Liver (tissue), 8 donors: ENCODE measurements at regions not wholly inside any gene's neighbourhood (a gene's known extent, or its start where the extent isn't known, plus 50 kb on each side); places are given as distances from the start of the nearest gene placed in this dataset.

Source experiments
- DNase-seq: peaks from one replicate; pipeline ENCODE4 v3.0.0-alpha.2; 2017; ENCODE audit warnings: low spot score
- H3K27ac ChIP-seq, 2 donors: one replicate each; pipeline ENCODE4 v1.7.0; 2013; ENCODE audit warnings: inconsistent platforms in 2 of 2, low read length in 2 of 2, control low read depth in 1 of 2, low read depth in 1 of 2, mild to moderate bottlenecking in 1 of 2
- H3K27me3 ChIP-seq, 4 donors: one replicate each; pipeline versions ENCODE4 v1.6.1 to v1.7.0; 2013; ENCODE audit warnings: low read length in 3 of 4, inconsistent platforms in 1 of 4, mild to moderate bottlenecking in 1 of 4, moderate library complexity in 1 of 4; ENCODE audit not compliant: control insufficient read depth in 4 of 4, insufficient read depth in 4 of 4
- H3K36me3 ChIP-seq, 4 donors: one replicate each; pipeline versions ENCODE4 v1.6.1 to v1.7.0; 2013; ENCODE audit warnings: low read length in 3 of 4, mild to moderate bottlenecking in 3 of 4, low read depth in 1 of 4, moderate library complexity in 1 of 4; ENCODE audit not compliant: control insufficient read depth in 4 of 4, insufficient read depth in 3 of 4
- H3K4me1 ChIP-seq, 4 donors: one replicate each; pipeline versions ENCODE4 v1.6.1 to v1.7.0; 2013; ENCODE audit warnings: low read length in 3 of 4, mild to moderate bottlenecking in 3 of 4, moderate library complexity in 1 of 4; ENCODE audit not compliant: control insufficient read depth in 4 of 4, insufficient read depth in 4 of 4
- H3K4me3 ChIP-seq, 3 donors: one replicate each; pipeline versions ENCODE4 v1.6.1 to v1.7.0; 2013; ENCODE audit warnings: low read length in 3 of 3, control low read depth in 1 of 3, low read depth in 1 of 3, mild to moderate bottlenecking in 1 of 3
- H3K9ac ChIP-seq, 2 donors: one replicate each; pipeline ENCODE4 v1.7.0; 2013; ENCODE audit warnings: low read length in 2 of 2, mild to moderate bottlenecking in 2 of 2, moderate library complexity in 2 of 2, control low read depth in 1 of 2, low read depth in 1 of 2
- H3K9me3 ChIP-seq, 4 donors: one replicate each; pipeline versions ENCODE4 v1.6.1 to v1.7.0; 2013; ENCODE audit warnings: low read length in 3 of 4; ENCODE audit not compliant: control insufficient read depth in 4 of 4
- EGR1 ChIP-seq, 2 donors: IDR thresholded peaks; 2 replicates each; pipeline ENCODE4 v1.6.1; 2016 to 2018; ENCODE audit warnings: antibody characterized with exemption in 2 of 2, low read depth in 2 of 2
- FOXA1 ChIP-seq: IDR thresholded peaks from 2 replicates; pipeline ENCODE4 v1.6.1; 2016; ENCODE audit warnings: antibody characterized with exemption
- GABPA ChIP-seq, 2 donors: IDR thresholded peaks in 1 of 2; conservative IDR thresholded peaks in 1 of 2; 2 replicates each; pipeline ENCODE4 v1.6.1; 2016; ENCODE audit warnings: antibody characterized with exemption in 2 of 2, mild to moderate bottlenecking in 1 of 2, moderate library complexity in 1 of 2
- HNF4A ChIP-seq, 2 donors: conservative IDR thresholded peaks; 2 replicates each; pipeline ENCODE4 v1.6.1; 2016; ENCODE audit warnings: antibody characterized with exemption in 2 of 2, mild to moderate bottlenecking in 2 of 2
- HNF4G ChIP-seq: IDR thresholded peaks from 2 replicates; pipeline ENCODE4 v1.6.1; 2016; ENCODE audit warnings: antibody characterized with exemption
- JUND ChIP-seq, 2 donors: IDR thresholded peaks; 2 replicates each; pipeline ENCODE4 v1.6.1; 2016; ENCODE audit warnings: antibody characterized with exemption in 2 of 2
- RAD21 ChIP-seq, 2 donors: IDR thresholded peaks; 2 replicates each; pipeline ENCODE4 v1.6.1; 2016; ENCODE audit warnings: antibody characterized with exemption in 2 of 2, mild to moderate bottlenecking in 2 of 2
- RXRA ChIP-seq, 2 donors: IDR thresholded peaks; 2 replicates each; pipeline ENCODE4 v1.6.1; 2017 to 2018; ENCODE audit warnings: antibody characterized with exemption in 2 of 2, mild to moderate bottlenecking in 1 of 2
- SP1 ChIP-seq: IDR thresholded peaks from 2 replicates; pipeline ENCODE4 v1.6.1; 2018; ENCODE audit warnings: antibody characterized with exemption, mild to moderate bottlenecking
- TAF1 ChIP-seq: conservative IDR thresholded peaks from 2 replicates; pipeline ENCODE4 v1.6.1; 2016; ENCODE audit warnings: antibody characterized with exemption, mild to moderate bottlenecking
- YY1 ChIP-seq: IDR thresholded peaks from 2 replicates; pipeline ENCODE4 v1.6.1; 2016; ENCODE audit warnings: antibody characterized with exemption, mild to moderate bottlenecking
- WGBS: extraction: QIAGEN DNeasy Blood & Tissue Kit; methylation state at CpG from one replicate; pipeline ENCODE4 v1.1.7; 2013; 5-methylcytosine and 5-hydroxymethylcytosine counted together
- TF ChIP-seq, protein P1 (sequence below): IDR thresholded peaks from 2 replicates; pipeline ENCODE4 v1.6.1; 2016; ENCODE audit warnings: antibody characterized with exemption
- TF ChIP-seq, protein P2 (sequence below): IDR thresholded peaks from 2 replicates; pipeline ENCODE4 v1.6.1; 2016; ENCODE audit warnings: antibody characterized with exemption
- TF ChIP-seq, protein P3 (sequence below): fragments of 150-350 bp; IDR thresholded peaks from 2 replicates; pipeline ENCODE4 v1.5.1; 2017; ENCODE audit warnings: improper control_type of control experiment, low read depth, low read length; ENCODE audit not compliant: missing input control
- TF ChIP-seq, protein P4 (sequence below): IDR thresholded peaks from 2 replicates; pipeline ENCODE4 v1.6.1; 2016; ENCODE audit warnings: antibody characterized with exemption
- TF ChIP-seq, protein P5 (sequence below): IDR thresholded peaks from 2 replicates; pipeline ENCODE4 v1.6.1; 2016; ENCODE audit warnings: antibody characterized with exemption, mild to moderate bottlenecking
- donor health status: healthy.
- donor health status: healthy.
- donor health status: healthy.
- donor health status: healthy.
- donor health status: healthy.

DNA sequence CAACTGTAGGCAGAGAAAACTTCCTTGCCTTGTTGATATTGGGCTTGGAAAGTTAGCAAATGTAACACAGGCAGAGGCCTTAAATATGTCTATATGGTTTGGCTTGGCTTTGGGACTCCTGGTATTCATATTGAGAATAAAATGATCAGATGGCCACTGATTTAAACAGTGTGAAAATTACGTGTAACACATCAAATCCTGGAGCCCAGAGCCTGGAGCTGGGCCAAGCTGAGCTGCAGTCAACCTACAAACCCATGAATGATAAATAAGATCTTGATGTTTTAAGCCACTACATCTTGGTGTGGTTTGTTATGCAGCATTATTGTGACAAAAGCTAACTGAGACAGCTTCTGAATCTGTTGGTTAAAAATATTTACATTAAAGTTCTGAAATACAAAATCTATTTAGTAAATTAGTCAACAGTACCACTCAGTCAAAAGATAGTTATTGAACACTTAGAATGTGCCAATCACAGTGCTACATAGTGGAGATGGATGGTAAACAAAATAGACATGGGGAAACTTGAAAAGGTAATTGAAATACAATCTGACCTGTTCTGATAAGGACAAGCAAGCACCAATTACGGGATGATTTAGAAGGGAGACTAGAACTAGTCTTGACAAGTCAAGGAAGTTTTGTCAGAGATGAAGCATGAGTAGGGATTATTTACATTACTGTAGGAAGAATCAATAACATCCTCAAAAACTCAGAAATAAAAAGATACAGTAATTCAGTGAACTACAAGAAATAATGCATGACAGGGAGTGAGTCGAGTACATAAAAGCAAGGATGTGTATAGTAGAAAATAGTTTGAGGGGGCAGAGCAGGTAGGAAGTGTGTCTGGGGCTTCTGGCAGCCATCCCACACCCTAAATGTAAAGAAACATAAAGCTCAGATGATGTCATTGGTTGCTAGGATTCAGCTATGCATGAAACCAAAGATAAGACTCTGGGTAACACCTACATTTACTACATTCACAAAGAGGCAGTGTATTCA is 157.7 kb downstream of the HNMT start:
- H3K36me3 ChIP-seq = no peaks in the 10 kb centered on the region
- no peak overlapping the region for H3K4me3 ChIP-seq
- DNase-seq = no peak
- H3K4me1 ChIP-seq = no peaks in the 10 kb centered on the region
- H3K9ac ChIP-seq = no peak overlapping the region
- no peak overlapping the region for H3K27ac ChIP-seq
- 73% methylated on average over 3 of the region's 3 CpGs for WGBS
- no peak for TF ChIP-seq EGR1 (IDR thresholded peaks at IDR 0.05; ENCODE audit: low read depth in 2 of 2)
- TF ChIP-seq, protein P1, sequence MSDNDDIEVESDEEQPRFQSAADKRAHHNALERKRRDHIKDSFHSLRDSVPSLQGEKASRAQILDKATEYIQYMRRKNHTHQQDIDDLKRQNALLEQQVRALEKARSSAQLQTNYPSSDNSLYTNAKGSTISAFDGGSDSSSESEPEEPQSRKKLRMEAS = no peak
- no peak for TF ChIP-seq HNF4A (conservative IDR thresholded peaks at IDR 0.05)
- no peak for TF ChIP-seq RAD21 (IDR thresholded peaks at IDR 0.05)
- TF ChIP-seq FOXA1 = no peak
- no peak for TF ChIP-seq RXRA (IDR thresholded peaks at IDR 0.05)
- TF ChIP-seq HNF4G = no peak
- TF ChIP-seq, protein P2, sequence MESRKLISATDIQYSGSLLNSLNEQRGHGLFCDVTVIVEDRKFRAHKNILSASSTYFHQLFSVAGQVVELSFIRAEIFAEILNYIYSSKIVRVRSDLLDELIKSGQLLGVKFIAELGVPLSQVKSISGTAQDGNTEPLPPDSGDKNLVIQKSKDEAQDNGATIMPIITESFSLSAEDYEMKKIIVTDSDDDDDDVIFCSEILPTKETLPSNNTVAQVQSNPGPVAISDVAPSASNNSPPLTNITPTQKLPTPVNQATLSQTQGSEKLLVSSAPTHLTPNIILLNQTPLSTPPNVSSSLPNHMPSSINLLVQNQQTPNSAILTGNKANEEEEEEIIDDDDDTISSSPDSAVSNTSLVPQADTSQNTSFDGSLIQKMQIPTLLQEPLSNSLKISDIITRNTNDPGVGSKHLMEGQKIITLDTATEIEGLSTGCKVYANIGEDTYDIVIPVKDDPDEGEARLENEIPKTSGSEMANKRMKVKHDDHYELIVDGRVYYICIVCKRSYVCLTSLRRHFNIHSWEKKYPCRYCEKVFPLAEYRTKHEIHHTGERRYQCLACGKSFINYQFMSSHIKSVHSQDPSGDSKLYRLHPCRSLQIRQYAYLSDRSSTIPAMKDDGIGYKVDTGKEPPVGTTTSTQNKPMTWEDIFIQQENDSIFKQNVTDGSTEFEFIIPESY = no peak
- no peak for TF ChIP-seq GABPA (IDR thresholded peaks at IDR 0.05 in 1 of 2, conservative IDR thresholded peaks at IDR 0.05 in 1 of 2)
- no peak for TF ChIP-seq SP1
- TF ChIP-seq, protein P3, sequence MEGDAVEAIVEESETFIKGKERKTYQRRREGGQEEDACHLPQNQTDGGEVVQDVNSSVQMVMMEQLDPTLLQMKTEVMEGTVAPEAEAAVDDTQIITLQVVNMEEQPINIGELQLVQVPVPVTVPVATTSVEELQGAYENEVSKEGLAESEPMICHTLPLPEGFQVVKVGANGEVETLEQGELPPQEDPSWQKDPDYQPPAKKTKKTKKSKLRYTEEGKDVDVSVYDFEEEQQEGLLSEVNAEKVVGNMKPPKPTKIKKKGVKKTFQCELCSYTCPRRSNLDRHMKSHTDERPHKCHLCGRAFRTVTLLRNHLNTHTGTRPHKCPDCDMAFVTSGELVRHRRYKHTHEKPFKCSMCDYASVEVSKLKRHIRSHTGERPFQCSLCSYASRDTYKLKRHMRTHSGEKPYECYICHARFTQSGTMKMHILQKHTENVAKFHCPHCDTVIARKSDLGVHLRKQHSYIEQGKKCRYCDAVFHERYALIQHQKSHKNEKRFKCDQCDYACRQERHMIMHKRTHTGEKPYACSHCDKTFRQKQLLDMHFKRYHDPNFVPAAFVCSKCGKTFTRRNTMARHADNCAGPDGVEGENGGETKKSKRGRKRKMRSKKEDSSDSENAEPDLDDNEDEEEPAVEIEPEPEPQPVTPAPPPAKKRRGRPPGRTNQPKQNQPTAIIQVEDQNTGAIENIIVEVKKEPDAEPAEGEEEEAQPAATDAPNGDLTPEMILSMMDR = no peak
- no peak for TF ChIP-seq TAF1
- TF ChIP-seq YY1 = no peak
- TF ChIP-seq, protein P4, sequence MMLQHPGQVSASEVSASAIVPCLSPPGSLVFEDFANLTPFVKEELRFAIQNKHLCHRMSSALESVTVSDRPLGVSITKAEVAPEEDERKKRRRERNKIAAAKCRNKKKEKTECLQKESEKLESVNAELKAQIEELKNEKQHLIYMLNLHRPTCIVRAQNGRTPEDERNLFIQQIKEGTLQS = no peak
- TF ChIP-seq JUND (IDR thresholded peaks at IDR 0.05) = no peak
- TF ChIP-seq, protein P5, sequence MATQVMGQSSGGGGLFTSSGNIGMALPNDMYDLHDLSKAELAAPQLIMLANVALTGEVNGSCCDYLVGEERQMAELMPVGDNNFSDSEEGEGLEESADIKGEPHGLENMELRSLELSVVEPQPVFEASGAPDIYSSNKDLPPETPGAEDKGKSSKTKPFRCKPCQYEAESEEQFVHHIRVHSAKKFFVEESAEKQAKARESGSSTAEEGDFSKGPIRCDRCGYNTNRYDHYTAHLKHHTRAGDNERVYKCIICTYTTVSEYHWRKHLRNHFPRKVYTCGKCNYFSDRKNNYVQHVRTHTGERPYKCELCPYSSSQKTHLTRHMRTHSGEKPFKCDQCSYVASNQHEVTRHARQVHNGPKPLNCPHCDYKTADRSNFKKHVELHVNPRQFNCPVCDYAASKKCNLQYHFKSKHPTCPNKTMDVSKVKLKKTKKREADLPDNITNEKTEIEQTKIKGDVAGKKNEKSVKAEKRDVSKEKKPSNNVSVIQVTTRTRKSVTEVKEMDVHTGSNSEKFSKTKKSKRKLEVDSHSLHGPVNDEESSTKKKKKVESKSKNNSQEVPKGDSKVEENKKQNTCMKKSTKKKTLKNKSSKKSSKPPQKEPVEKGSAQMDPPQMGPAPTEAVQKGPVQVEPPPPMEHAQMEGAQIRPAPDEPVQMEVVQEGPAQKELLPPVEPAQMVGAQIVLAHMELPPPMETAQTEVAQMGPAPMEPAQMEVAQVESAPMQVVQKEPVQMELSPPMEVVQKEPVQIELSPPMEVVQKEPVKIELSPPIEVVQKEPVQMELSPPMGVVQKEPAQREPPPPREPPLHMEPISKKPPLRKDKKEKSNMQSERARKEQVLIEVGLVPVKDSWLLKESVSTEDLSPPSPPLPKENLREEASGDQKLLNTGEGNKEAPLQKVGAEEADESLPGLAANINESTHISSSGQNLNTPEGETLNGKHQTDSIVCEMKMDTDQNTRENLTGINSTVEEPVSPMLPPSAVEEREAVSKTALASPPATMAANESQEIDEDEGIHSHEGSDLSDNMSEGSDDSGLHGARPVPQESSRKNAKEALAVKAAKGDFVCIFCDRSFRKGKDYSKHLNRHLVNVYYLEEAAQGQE = no peak
- H3K9me3 ChIP-seq = no peaks in the 10 kb centered on the region
- H3K27me3 ChIP-seq = no peaks in the 10 kb centered on the region
